ENCODE measurements at regions not wholly inside any gene's neighbourhood (a gene's known extent, or its start where the extent isn't known, plus 50 kb on each side); places are given as distances from the start of the nearest gene placed in this dataset.

- TF ChIP-seq CTCF (IDR thresholded peaks at IDR 0.05) (no peak), POLR2A (IDR thresholded peaks at IDR 0.05) (no peak)
Observed at GRCh38 chr20:11270566-11270965, 596.8 kb upstream of the JAG1 start.

All from lower leg skin (tissue), 3 donors.